Non-pigmented ciliary epithelial cell (primary cell): ENCODE measurements at regions not wholly inside any gene's neighbourhood (a gene's known extent, or its start where the extent isn't known, plus 50 kb on each side); places are given as distances from the start of the nearest gene placed in this dataset.

Experiments used
- DNase-seq: peaks from one replicate; pipeline ENCODE4 v3.0.0-alpha.2; 2010; ENCODE audit warnings: low read depth

DNA sequence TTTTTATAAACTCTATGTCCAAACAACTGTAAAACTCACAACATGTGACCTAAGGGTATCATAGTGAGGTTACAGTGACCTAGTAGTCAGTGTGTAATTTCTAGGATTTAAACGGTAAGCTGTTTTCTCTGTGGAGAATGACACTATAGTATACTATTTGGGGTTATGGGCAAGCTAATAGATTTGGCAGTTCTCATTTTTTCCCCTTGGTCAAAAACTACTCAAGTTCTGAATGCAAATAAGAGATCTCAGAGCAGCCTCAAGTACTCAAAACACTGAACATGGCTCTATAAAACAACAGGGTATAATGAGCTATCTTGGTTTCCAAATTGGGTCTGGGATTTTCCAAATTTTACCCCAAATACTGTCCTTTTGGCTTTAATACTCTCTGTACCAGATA, 88.5 kb upstream of the HMCN1 start:
- DNase-seq, result no peak

DNA sequence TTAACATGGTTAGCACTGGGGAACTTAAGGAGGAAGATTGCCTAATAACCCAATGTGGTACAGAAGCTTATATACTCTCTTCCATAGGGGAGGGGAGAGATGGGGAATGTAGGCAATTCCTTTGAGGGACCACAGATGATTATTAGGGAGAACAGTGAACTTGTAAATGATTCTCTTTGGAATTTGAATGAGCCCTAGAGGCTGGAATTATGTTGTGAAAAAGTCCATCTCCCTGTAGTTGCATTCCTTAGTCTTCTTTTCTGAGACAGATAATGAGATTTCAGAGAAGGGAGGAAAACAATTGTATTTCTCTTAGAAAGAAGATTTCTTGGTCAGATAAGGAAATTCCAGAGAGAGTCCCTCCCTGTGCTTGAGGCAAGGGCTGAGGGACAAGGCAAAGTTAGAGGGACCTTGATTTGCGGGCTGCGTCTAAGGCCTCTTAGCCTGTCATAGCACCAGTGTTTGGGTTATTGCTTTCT, 89.0 kb upstream of the HMCN1 start:
- DNase-seq, result no peak

DNA sequence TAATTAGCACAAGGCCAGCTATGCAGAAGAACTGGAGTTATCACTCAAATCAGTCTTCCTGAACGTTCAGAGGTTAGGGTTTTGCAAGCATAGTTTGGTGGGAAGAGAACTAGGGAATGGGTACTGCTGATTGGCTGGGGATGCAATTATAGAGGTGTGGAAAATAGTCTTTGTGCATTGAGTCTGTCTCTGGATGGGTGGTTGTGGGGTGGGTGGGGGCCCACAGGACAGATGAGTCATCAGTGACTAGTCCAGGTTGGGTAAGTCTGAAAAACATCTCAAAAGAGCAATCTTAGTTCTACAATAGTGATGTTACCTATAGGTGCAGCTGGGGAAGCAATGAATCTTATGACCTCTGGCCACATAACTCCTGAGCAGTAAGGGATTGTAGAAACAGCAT, 89.7 kb upstream of the HMCN1 start:
- no peak for DNase-seq

DNA sequence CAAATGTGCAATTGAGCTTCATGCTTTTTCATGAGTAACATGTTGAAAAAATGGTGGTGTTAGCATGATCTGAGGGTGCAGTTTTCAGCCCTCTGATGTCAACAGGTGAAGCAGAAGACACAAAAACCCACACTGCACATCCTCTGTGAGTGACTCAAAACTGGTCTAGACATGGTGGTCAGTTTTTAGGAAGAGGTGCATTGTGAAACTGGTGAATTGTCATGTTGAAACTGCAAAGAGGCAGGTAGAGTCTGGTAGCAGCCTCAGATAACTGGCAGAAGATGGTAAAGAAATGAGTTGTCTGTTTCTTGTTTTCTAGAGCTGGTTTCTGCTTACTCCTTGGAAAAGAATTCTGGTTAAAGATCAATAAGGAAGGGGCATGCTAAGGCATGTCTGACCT, 97.3 kb upstream of the HMCN1 start:
- DNase-seq, result no peak

DNA sequence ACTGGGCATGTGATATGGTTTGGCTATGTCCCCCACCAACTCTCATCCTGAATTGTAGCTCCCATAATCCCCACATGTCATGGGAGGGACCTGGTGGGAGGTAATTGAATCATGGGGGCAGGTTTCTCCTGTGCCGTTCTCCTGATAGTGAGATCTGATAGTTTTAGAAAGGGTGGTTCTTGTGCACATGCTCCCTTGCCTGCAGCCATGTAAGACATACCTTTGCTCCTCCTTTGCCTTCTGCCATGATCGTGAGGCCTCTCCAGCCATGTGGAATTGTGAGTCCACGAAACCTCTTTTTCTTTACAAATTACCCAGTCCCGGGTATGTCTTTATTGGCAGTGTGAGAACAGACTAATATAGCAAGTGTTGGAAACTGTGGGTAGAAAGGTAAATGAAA, 99.5 kb upstream of the HMCN1 start:
- DNase-seq, result no peak

DNA sequence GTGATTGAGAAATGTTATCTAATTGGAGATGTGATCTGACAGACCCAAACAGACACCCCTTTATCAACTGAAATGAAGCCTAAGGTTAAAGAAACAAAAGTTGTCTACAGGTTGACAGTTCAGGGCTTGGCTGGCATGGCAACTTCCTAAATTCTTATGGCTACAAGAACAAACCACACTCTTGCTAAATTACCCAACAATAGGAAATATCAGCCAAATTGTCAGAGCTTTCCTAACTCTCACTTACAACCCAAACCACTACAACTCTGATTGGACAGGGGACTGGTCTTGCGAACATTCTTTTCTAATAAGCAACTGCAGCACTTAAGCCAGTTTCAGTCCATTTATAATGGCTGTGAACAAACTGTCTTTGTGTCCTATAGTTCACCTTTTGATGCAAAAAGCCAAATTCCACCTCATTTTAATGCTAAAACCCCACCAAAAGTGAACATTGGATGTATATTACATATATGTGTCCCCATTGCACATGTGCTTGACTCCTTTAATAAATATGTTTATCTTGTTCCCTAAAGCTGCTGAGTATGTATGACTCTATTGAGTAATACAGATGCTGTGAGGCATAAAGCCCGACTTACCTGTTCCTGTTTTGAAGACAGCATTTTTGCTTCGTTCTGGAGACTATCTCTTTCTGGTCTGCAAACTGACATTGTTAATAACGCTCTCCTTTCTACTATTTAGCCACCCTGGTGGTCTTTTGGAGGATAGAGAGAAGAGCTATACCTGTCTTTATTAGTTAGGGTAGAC, 101.3 kb upstream of the HMCN1 start:
- DNase-seq, result no peak

DNA sequence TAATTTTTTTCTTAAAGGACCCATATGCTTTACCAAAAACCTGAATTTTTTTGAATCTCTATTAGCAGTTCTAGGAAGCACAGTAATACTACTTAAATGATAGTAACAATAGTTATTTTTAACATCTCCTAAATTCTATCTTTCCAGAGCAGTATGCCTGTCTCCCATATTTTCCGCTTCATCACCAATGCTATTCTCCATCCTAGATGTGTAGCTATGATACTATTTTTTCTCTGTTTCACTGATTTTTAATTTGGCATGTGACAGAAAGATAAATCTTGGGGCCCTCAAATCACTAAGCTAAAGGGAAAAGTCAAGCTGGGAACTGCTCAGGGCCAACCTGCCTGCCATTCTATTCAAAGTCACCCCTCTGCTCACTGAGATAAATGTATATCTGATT, 102.3 kb upstream of the HMCN1 start:
- no peak for DNase-seq

DNA sequence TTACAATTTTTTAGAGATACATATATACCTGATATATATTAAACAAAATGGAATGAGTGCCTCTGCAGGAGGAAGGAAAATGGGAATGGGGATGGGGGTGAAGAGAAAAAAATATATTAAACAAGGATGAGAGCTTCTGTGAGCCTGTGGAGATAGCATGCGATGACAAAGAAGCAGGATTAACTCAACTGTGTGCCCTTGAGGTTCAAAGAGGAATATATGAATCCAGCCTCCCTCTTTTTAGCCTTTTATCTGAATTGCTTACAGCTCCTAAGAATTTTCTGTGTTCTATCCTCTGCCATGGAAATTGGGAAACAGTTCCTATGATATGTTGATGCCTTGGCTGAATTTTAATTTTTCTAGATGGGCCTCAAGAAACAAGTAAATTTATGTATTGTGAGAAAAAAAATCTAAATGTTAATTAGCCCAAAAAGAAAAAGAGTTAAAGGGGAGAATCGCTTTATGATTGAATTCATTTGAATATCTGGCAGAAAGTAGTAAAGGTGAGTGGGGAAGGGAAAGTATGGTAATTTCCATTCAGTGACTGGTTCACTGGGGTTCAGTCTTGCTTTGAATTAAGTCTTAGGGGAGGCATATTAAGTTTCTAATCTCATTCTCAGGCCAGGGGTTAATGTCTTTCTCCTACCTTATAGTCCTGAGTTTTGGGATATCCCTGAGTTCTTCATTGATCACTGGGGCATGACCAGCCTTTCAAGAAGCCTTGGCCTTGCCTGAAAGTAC, 106.3 kb upstream of the HMCN1 start:
- DNase-seq, result no peak

DNA sequence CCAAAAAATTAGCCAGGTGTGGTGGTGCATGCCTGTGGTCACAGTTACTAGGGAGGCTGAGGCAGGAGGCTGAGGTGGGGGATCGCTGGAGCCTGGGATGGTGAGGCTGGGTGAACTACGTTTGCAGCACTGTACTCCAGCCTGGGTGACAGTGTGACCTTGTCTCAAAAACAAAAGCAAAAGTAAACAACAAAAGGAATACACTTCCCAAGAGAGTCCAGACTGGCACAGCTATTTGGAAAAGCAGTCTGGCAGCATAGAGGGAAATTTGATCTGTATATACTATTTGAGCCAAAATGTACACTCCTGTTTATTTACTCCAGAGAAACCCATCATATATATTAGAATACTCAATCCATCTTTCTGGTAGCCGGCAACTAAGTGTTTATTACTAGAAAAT, 107.0 kb upstream of the HMCN1 start:
- no peak for DNase-seq

DNA sequence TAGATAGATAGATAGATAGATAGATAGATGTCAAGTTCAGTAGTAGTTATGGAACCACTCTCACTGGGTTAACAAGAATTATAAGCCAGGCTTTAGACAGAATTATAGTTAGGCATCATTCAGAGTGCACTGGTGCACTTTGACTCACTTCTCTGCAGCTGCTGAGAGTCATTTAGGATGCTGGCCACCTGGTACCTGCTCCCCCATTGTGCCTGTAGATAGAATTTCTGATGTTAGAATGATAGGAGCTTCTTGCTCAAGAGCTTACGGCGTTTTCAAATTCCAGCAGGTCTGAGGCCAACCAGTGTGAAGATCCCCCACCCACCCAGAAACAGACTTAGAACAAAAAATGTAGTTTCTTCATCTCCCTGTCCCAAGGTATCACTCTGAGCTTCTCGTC, 107.8 kb upstream of the HMCN1 start:
- no peak for DNase-seq

DNA sequence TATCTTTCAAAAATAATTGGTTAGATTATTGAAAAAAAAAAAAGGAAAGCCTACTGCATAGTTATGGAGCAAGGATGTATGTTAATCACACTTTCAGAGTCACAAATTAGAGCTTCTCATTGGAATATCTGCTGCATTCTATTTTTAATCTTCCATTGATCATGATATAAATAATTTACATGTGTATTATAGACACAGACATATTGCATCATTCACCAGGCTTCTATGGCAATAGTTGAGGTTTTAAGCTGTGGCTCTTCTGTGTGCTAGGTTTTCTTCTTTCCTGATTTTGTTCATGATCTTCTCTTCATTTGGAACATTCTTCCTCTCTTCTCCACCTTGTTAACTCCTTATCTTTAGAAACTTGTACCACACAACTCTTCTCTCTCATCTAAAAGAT, 123.2 kb upstream of the HMCN1 start:
- no peak for DNase-seq

DNA sequence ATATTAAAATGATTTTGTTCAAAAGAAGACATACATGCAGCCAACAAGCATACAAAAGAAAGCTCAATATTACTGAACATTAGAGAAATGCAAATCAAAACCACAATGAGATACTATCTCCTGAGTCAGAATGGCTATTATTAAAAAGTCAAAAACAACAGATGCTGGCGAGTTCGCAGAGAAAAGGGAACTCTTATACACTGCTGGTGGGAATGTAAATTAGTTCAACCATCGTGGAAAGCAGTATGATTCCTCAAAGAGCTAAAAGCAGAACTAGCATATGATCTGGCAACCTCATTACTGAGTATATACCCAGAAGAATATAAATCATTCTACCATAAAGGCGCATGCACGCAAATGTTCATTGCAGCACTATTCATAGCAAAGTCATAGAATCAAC, 126.0 kb upstream of the HMCN1 start:
- DNase-seq, result no peak

DNA sequence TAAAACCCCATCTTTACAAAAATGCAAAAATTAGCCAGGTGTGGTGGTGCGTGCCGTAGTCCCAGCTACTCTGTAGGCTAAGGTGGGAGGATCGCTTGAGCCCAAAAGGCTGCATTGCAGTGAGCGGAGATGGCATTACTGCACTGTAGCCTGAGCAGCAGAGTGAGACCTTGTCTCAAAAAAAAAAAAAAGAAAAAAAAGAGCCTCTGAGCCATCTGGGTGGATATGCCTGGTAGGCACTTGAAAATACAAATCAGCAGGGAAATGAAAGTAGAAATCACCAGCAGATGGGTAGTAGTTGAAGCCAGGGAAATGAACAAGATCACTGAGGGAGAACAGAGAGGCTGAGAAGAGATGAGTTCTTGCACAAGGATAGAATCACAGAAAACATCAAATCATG, 131.0 kb upstream of the HMCN1 start:
- DNase-seq, result no peak

DNA sequence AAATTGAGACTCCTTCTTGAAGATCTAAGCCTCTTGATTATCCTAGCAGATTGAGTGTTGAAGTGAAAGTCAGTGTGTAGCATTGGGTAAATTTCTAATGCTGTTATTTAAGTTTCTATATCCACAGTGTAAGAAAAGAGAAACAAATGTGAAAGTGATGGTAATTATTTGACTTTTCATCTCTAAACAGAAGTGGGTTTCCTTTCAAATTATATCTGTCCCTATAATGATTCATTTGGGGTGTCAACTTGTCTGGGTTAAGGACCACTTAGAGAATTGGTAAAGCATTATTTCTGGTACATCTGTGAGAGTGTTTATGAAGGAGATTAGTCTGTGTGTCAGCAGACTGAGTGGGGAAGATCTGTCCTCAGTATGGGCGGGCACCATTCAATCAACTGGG, 133.0 kb upstream of the HMCN1 start:
- no peak for DNase-seq

DNA sequence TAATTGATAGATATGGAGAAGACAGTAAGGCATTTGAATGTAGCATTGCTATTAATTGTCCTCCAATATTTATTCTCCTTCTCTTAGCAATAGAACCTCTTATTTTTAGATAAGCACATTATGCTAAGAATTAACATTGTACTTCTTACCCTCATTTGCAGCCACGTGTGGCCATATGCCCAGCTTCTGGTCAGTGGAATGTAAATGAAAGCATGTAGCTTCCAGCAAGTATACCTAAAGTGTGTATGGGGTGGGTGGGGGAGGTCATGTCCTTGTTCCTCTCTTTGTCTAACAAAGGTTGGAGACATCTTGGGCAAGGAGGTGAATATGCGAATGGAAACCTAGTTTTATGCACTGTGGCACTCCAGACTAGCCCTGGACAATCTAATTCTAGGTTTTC, 133.6 kb upstream of the HMCN1 start:
- no peak for DNase-seq

DNA sequence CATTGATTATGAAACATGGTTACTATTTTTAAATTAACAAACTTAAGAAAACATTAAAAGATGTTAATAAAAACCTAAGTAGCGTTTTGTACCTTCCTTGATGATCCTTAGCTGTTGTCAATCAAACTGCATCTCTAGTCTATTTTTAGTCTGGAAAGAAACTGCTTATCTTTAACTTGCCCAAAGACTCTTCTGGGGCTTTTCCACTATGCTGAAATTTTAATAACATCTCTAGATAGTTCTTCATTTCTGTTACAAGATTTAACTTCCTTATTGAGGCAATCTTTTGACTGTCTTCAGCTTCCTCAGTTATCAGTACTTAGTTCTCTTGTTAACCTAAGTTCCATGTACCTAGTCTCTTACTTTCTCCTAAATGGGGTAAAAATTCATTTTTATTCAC, 135.9 kb upstream of the HMCN1 start:
- no peak for DNase-seq

DNA sequence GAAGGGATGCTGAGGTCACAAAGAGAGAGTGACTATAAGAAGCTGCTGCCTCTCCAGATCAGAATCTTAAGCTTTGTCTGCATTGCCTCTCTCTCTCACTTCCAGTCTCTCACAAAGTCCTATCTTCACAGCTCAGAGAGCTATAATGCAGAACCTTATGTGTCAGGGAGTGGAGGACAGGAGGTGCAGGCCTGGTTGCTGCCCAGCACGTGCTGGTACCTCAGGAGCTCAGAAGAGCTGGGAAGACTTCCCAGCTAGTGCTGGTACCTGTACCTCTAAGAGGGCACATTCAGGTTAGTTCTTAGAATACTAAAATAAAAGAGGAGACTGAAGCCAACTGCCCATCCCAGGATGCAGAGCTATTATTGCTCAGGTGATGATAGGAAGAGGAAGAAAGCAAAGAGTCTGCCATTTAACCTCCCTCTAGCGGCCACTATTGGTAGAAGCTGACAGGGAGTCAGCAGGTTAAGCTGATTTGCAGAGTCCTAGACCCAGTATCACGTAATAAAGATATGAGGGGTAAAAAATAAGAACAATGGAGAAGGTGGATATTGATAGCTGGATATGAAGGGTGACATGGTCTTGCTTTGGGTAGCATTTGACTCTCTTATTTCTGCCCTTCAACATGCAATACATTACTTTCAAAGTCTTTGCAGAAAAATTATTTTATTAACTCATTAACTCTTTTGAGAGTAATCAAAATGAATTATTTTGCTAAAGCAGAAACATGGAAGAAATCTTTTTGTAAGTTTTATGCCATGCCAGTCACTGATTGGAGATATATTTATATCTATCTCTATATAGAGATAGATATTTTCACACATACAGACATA, 138.1 kb upstream of the HMCN1 start:
- peak; percentile 3 for DNase-seq

DNA sequence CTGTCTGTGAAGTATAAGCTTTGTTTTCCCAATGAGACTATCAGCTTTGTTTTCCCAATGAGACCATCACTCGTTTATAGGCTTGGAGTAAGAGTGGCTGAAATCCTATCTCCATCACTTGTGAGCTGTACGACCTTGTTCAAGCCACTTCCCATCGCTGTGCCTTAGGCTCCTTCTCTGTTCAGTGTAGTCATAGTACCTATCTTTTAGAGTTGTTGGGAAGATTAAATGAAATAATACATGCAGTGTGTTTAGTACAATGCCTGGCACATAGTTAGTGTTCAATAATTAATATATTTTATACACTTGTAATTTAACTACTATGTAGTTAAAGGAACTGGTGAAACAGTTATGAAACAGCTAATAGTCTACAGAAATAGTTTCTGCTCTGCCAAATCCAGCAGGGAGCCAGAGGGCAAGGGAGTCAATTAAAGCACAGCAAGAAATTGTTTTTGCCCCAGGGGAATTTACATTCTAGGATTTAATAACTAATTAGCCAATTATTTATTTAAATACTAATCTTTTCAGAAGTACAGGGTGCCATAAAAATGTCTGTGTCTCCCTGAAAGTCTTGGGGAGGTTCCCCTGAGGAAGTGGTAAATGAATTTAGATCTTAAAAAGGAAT, 139.3 kb upstream of the HMCN1 start:
- DNase-seq, result no peak

DNA sequence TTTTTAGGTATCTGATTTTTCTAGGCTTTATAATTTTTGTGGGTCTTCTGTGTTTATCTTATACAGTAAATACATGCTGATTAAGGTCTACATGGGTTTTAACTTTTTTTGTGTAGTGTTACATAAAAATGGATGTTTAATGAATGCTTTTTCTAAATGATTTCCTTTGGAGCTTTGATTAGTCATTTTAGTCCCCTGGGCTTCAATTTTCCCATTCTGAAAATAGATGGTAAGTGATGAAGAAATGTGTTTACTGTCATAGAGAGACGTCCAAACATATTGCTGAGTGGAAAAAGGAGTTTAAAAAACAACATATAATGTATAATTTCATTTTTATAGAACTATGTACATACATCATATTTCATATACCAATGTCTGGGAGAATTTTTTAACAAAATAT, 140.9 kb upstream of the HMCN1 start:
- DNase-seq, result no peak

DNA sequence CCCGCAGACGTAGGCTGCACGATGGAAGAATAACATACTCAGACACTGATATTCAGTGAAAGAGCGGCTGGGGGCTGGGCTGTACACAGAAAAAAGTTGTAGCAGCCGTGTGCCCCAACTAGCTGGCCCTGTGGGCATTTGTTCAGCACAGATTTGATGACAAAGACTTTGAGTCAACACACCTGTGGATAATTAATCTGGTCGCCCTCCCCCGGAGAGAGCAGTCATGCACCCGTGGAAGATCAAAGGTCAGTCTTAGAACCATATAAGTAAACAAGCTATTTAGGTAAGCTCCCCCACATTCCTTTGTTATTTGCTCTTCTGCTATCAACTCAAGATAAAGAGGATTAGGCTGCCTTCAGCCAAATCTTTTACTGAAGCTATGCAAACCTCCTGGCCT, 148.4 kb upstream of the HMCN1 start:
- DNase-seq, result no peak

DNA sequence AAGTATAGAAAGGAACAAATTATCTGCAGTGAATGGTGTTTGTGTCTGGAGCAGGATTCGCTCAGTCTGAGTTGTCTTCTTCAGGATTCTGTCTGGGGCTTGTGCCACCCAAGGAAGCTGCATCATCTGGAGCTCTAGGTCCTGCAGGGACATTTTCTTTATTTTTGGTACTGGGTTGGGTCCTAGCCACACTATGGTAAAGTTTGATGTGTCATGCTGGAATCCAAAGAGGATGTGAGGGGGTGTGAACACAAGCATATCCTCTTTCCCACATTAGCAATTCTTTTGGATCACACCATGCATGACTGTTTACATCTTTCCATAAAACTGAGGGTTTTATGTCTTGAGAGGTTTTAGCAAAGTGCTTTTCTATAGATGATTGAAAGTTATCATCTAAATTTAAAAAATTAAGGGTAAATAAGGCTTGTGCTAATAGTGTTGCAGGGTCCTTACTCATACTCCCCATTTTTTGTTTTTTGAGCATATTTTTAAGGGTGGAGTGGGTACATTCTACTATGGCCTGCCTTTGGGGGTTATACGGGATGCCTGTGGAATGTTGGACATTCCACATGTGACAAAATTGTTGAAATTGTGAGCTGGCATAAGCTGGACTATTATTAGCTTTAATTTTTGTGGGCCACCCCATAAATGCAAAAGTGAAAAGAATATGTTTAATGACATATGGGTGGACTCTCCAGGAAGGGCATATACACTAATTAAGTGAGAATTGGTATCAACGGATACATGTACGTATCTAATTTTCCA, 152.0 kb upstream of the HMCN1 start:
- DNase-seq, result no peak

DNA sequence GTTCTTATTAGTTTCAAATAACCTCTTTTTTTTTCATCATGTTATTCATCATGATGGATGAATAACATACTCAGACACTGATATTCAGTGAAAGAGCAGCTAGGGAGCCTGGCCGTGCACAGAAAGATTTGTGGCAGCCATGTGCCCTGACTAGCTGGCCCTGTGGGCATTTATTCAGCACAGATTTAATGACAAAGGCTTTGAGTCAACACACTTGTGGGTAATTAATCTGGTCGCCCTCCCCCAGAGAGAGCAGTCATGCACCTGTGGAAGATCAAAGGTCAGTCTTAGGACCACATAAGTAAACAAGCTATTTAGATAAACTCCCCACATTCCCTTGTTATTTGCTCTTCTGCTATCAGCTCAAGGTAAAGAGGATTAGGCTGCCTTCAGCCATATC, 153.2 kb upstream of the HMCN1 start:
- DNase-seq, result no peak
